Glomerular visceral epithelial cell (primary cell): ENCODE measurements at regions not wholly inside any gene's neighbourhood (a gene's known extent, or its start where the extent isn't known, plus 50 kb on each side); places are given as distances from the start of the nearest gene placed in this dataset.

Experiments used
- DNase-seq: peaks from one replicate; pipeline ENCODE4 v3.0.0-alpha.2; 2016; ENCODE audit errors: extremely low spot score

GRCh38 chr12:24285448-24285847 lies 336.0 kb upstream of the SOX5 start:
- no peak for DNase-seq

- DNase-seq = no peak
These were observed 331.9 kb upstream of the SOX5 start for GRCh38 chr12:24281341-24281740.

- no peak for DNase-seq
These were observed 330.8 kb upstream of the SOX5 start for GRCh38 chr12:24280056-24280842.

- no peak for DNase-seq
These were observed 329.4 kb upstream of the SOX5 start for GRCh38 chr12:24278832-24279231.

GRCh38 chr12:24270965-24271364 lies 321.5 kb upstream of the SOX5 start:
- DNase-seq = no peak

GRCh38 chr12:24270464-24270863 lies 321.0 kb upstream of the SOX5 start:
- no peak for DNase-seq

- no peak for DNase-seq
These were observed 319.3 kb upstream of the SOX5 start for GRCh38 chr12:24268663-24269186.

GRCh38 chr12:24266982-24267381 lies 317.5 kb upstream of the SOX5 start:
- no peak for DNase-seq

GRCh38 chr12:24256684-24257083 lies 307.2 kb upstream of the SOX5 start:
- DNase-seq = no peak

- DNase-seq = no peak
These were observed 306.6 kb upstream of the SOX5 start for GRCh38 chr12:24255920-24256665.

GRCh38 chr12:24252602-24253001 lies 303.1 kb upstream of the SOX5 start:
- no peak for DNase-seq

- no peak for DNase-seq
These were observed 297.5 kb upstream of the SOX5 start for GRCh38 chr12:24246934-24247333.

- no peak for DNase-seq
These were observed 296.9 kb upstream of the SOX5 start for GRCh38 chr12:24246376-24246775.

- no peak for DNase-seq
These were observed 295.3 kb upstream of the SOX5 start for GRCh38 chr12:24244801-24245200.

- no peak for DNase-seq
These were observed 294.8 kb upstream of the SOX5 start for GRCh38 chr12:24244231-24244630.

GRCh38 chr12:24240707-24241106 lies 291.2 kb upstream of the SOX5 start:
- DNase-seq = no peak

- DNase-seq = no peak
These were observed 284.2 kb upstream of the SOX5 start for GRCh38 chr12:24233519-24234246.

- DNase-seq = no peak
These were observed 283.1 kb upstream of the SOX5 start for GRCh38 chr12:24232531-24232930.

GRCh38 chr12:24231298-24231697 lies 281.8 kb upstream of the SOX5 start:
- DNase-seq = no peak

GRCh38 chr12:24230061-24230701 lies 280.7 kb upstream of the SOX5 start:
- no peak for DNase-seq

- DNase-seq = no peak
These were observed 279.7 kb upstream of the SOX5 start for GRCh38 chr12:24229031-24229700.
